DOHH2 (cell line): ENCODE measurements at regions not wholly inside any gene's neighbourhood (a gene's known extent, or its start where the extent isn't known, plus 50 kb on each side); places are given as distances from the start of the nearest gene placed in this dataset.

ENCODE experiments used
- H3F3A ChIP-seq: fragments of 200-600 bp; sonication (generic), shearing (Covaris generic); 2 replicates; pipeline ENCODE4 v1.6.0; 2016; ENCODE audit warnings: antibody characterized with exemption, mild to moderate bottlenecking; ENCODE audit not compliant: control insufficient read depth, insufficient read depth
- H3K27ac ChIP-seq: fragments of 200-600 bp; sonication (generic); 2 replicates; pipeline ENCODE4 v1.5.1; 2014; ENCODE audit warnings: low read depth, mild to moderate bottlenecking, low read length, moderate library complexity
- H3K27me3 ChIP-seq: fragments of 200-600 bp; sonication (generic); 2 replicates; pipeline ENCODE4 v1.6.1; 2014; ENCODE audit warnings: mild to moderate bottlenecking, low read length, mixed read lengths; ENCODE audit not compliant: control insufficient read depth
- H3K36me3 ChIP-seq: fragments of 200-600 bp; sonication (generic); 2 replicates; pipeline ENCODE4 v1.6.1; 2014; ENCODE audit warnings: mild to moderate bottlenecking, low read length, moderate library complexity, mixed read lengths; ENCODE audit not compliant: control insufficient read depth
- H3K4me1 ChIP-seq: fragments of 200-600 bp; sonication (generic); 2 replicates; pipeline ENCODE4 v1.6.1; 2014; ENCODE audit warnings: mild to moderate bottlenecking, low read length, mixed read lengths; ENCODE audit not compliant: control insufficient read depth
- H3K4me2 ChIP-seq: fragments of 200-600 bp; sonication (generic); 2 replicates; pipeline ENCODE4 v1.6.0; 2014; ENCODE audit warnings: mild to moderate bottlenecking, low read length, moderate library complexity
- H3K4me3 ChIP-seq: fragments of 200-600 bp; sonication (generic); 2 replicates; pipeline ENCODE4 v1.5.1; 2014; ENCODE audit warnings: mild to moderate bottlenecking, low read length, mixed read lengths
- H3K79me2 ChIP-seq: fragments of 200-600 bp; sonication (generic); 2 replicates; pipeline ENCODE4 v1.6.1; 2014; ENCODE audit warnings: mild to moderate bottlenecking, low read length, mixed read lengths; ENCODE audit not compliant: control insufficient read depth
- H3K9me2 ChIP-seq: fragments of 200-600 bp; sonication (generic); replicated peaks from 2 replicates; pipeline ENCODE4 v1.6.1; 2014; ENCODE audit warnings: mild to moderate bottlenecking, low read length, mixed read lengths; ENCODE audit not compliant: control insufficient read depth
- H3K9me3 ChIP-seq: fragments of 200-600 bp; sonication (generic); 2 replicates; pipeline ENCODE4 v1.6.1; 2014; ENCODE audit warnings: antibody characterized with exemption, low read length, mixed read lengths; ENCODE audit not compliant: control insufficient read depth, insufficient read depth
- H4K20me1 ChIP-seq: fragments of 200-600 bp; sonication (generic); 2 replicates; pipeline ENCODE4 v1.6.0; 2014; ENCODE audit warnings: low read depth, mild to moderate bottlenecking, antibody characterized with exemption, low read length, moderate library complexity; ENCODE audit not compliant: control insufficient read depth, insufficient read depth
- CTCF ChIP-seq: fragments of 200-600 bp; sonication (generic); IDR thresholded peaks from one replicate; pipeline ENCODE4 v1.5.1; 2014; ENCODE audit warnings: antibody characterized with exemption, mild to moderate bottlenecking, low read depth, low read length; ENCODE audit not compliant: poor library complexity, severe bottlenecking
- EZH2phosphoT487 ChIP-seq: fragments of 200-600 bp; sonication (generic); IDR thresholded peaks from 2 replicates; pipeline ENCODE4 v1.6.1; 2017; ENCODE audit warnings: borderline replicate concordance, mild to moderate bottlenecking, antibody characterized with exemption, low read length, moderate library complexity, mixed read lengths

- TF ChIP-seq EZH2phosphoT487, result no peak
- no peak for TF ChIP-seq CTCF
- Histone ChIP-seq H3K4me1 (no peaks in the 10 kb centered on the region), H3K36me3 (no peaks in the 10 kb centered on the region), H3K27ac (no peak overlapping the region), H3K27me3 (no peaks in the 10 kb centered on the region), H3K4me3 (no peak overlapping the region), H4K20me1 (no peaks in the 10 kb centered on the region), H3K79me2 (no peaks in the 10 kb centered on the region), H3K9me2 (no peaks in the 10 kb centered on the region), H3K4me2 (no peak overlapping the region), H3K9me3 (no peaks in the 10 kb centered on the region), H3F3A (no peaks in the 10 kb centered on the region)
Measured at GRCh38 chr2:180618570-180618969, 361.8 kb upstream of the UBE2E3 start.

GRCh38 chr2:180614776-180615175 lies 365.6 kb upstream of the UBE2E3 start:
- no peaks in the 10 kb centered on the region for H3K27me3 ChIP-seq
- no peak for TF ChIP-seq EZH2phosphoT487
- no peak for TF ChIP-seq CTCF
- no peaks in the 10 kb centered on the region for H3K9me2 ChIP-seq
- no peak overlapping the region for H3K4me2 ChIP-seq
- no peaks in the 10 kb centered on the region for H3K4me1 ChIP-seq
- H4K20me1 ChIP-seq, result no peaks in the 10 kb centered on the region
- H3K36me3 ChIP-seq, result no peaks in the 10 kb centered on the region
- no peaks in the 10 kb centered on the region for H3K9me3 ChIP-seq
- H3K79me2 ChIP-seq, result no peaks in the 10 kb centered on the region
- no peaks in the 10 kb centered on the region for H3F3A ChIP-seq
- no peak overlapping the region for H3K4me3 ChIP-seq
- no peak overlapping the region for H3K27ac ChIP-seq

- no peaks in the 10 kb centered on the region for H4K20me1 ChIP-seq
- no peaks in the 10 kb centered on the region for H3K27me3 ChIP-seq
- H3K36me3 ChIP-seq, result no peaks in the 10 kb centered on the region
- no peak overlapping the region for H3K4me3 ChIP-seq
- no peak overlapping the region for H3K27ac ChIP-seq
- no peaks in the 10 kb centered on the region for H3K79me2 ChIP-seq
- H3K9me3 ChIP-seq, result no peaks in the 10 kb centered on the region
- H3K4me2 ChIP-seq, result no peak overlapping the region
- no peak for TF ChIP-seq CTCF
- no peak for TF ChIP-seq EZH2phosphoT487
- H3K4me1 ChIP-seq, result no peaks in the 10 kb centered on the region
- H3F3A ChIP-seq, result no peaks in the 10 kb centered on the region
- no peaks in the 10 kb centered on the region for H3K9me2 ChIP-seq
Measured at GRCh38 chr2:180609626-180610340, 370.6 kb upstream of the UBE2E3 start.
